Glutamatergic neuron (in vitro differentiated cells): ENCODE measurements at regions not wholly inside any gene's neighbourhood (a gene's known extent, or its start where the extent isn't known, plus 50 kb on each side); places are given as distances from the start of the nearest gene placed in this dataset.
"Not testable (repeated sequence)": the region's sequence is repeated elsewhere in the genome, so short reads cannot be mapped to it uniquely, and the experiment has no call there.

Source experiments
- DNase-seq: peaks from one replicate; pipeline ENCODE4 v3.0.0; 2022
- H3K27ac Mint-ChIP-seq: one replicate; pipeline ENCODE4 v1.8.0; 2020; ENCODE audit warnings: mild to moderate bottlenecking, mixed read lengths, inconsistent platforms; ENCODE audit not compliant: unreplicated experiment
- H3K27me3 Mint-ChIP-seq: one replicate; pipeline ENCODE4 v1.8.0; 2020; ENCODE audit warnings: mild to moderate bottlenecking, moderate library complexity, mixed read lengths, inconsistent platforms; ENCODE audit not compliant: unreplicated experiment
- H3K36me3 Mint-ChIP-seq: one replicate; pipeline ENCODE4 v1.8.0; 2020; ENCODE audit warnings: mild to moderate bottlenecking, mixed read lengths, inconsistent platforms; ENCODE audit not compliant: unreplicated experiment
- H3K4me1 Mint-ChIP-seq: one replicate; pipeline ENCODE4 v1.8.0; 2020; ENCODE audit warnings: mild to moderate bottlenecking, low read depth, mixed read lengths, inconsistent platforms; ENCODE audit not compliant: unreplicated experiment
- H3K4me3 Mint-ChIP-seq: one replicate; pipeline ENCODE4 v1.8.0; 2020; ENCODE audit warnings: mild to moderate bottlenecking, mixed read lengths, inconsistent platforms; ENCODE audit not compliant: unreplicated experiment
- H3K9me3 Mint-ChIP-seq: one replicate; pipeline ENCODE4 v1.8.0; 2020; ENCODE audit warnings: mild to moderate bottlenecking, moderate library complexity, mixed read lengths, inconsistent platforms; ENCODE audit not compliant: unreplicated experiment
- TF ChIP-seq, protein P1 (sequence below): fragments of 200-600 bp; sonication (generic); IDR thresholded peaks from one replicate; pipeline ENCODE4 v1.5.0; 2021; ENCODE audit not compliant: partially characterized antibody, unreplicated experiment

DNA sequence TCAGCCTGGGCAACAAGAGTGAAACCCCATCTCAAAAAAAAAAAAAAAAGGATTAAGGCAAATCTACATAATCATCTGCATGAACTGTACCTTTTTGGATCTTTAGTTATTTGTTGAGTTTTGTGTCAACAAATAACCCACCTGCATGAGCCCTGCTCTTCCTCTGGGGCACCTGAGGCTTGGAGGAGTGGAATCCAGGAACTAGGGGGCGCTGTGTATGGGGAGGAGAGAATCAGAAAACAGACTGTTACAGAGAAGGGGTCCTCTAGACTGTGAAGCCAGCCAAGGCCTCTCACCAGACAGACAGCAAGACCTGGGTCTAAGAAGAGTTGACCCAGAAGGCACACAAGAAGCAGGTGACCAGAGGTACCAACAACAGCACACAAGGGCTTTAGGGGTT, 682.8 kb upstream of the NRP1 start:
- TF ChIP-seq, protein P1, sequence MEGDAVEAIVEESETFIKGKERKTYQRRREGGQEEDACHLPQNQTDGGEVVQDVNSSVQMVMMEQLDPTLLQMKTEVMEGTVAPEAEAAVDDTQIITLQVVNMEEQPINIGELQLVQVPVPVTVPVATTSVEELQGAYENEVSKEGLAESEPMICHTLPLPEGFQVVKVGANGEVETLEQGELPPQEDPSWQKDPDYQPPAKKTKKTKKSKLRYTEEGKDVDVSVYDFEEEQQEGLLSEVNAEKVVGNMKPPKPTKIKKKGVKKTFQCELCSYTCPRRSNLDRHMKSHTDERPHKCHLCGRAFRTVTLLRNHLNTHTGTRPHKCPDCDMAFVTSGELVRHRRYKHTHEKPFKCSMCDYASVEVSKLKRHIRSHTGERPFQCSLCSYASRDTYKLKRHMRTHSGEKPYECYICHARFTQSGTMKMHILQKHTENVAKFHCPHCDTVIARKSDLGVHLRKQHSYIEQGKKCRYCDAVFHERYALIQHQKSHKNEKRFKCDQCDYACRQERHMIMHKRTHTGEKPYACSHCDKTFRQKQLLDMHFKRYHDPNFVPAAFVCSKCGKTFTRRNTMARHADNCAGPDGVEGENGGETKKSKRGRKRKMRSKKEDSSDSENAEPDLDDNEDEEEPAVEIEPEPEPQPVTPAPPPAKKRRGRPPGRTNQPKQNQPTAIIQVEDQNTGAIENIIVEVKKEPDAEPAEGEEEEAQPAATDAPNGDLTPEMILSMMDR: peak; percentile 10
- H3K27me3 Mint-ChIP-seq: peaks cover 2% of the 10 kb centered on the region
- no peak for DNase-seq
- H3K36me3 Mint-ChIP-seq: peaks cover 6% of the 10 kb centered on the region
- peaks cover 7% of the 10 kb centered on the region for H3K9me3 Mint-ChIP-seq
- no peak overlapping the region for H3K4me3 Mint-ChIP-seq
- H3K4me1 Mint-ChIP-seq: peaks cover 3% of the 10 kb centered on the region
- H3K27ac Mint-ChIP-seq: no peak overlapping the region

DNA sequence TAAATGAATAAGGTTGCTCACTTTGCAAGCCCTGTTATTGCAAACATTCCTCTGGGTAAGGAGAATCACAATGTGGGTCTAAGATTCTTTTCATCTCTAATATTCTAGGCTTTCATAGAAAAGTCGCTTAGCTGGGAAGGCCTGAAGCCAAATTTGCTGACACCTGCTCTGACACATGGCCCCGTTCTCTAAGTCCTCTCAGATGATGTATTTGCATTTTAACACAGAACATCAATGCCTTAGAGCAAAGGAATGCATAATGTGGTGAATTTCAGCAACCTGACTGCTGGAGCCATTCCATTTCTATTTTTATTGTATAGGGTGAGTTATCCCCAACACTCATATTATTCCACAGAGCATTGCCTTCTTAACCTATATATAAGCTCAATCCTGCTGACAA, 682.1 kb upstream of the NRP1 start:
- peaks cover 7% of the 10 kb centered on the region for H3K9me3 Mint-ChIP-seq
- no peak overlapping the region for H3K27ac Mint-ChIP-seq
- DNase-seq: no peak
- H3K4me1 Mint-ChIP-seq: peaks cover 3% of the 10 kb centered on the region
- no peak overlapping the region for H3K4me3 Mint-ChIP-seq
- H3K27me3 Mint-ChIP-seq: peaks cover 2% of the 10 kb centered on the region
- TF ChIP-seq, protein P1: no peak
- peaks cover 6% of the 10 kb centered on the region for H3K36me3 Mint-ChIP-seq

- TF ChIP-seq, protein P1: no peak
- peaks cover 2% of the 10 kb centered on the region for H3K27me3 Mint-ChIP-seq
- peaks cover 10% of the 10 kb centered on the region for H3K36me3 Mint-ChIP-seq
- H3K4me1 Mint-ChIP-seq: peaks cover 3% of the 10 kb centered on the region
- no peak overlapping the region for H3K27ac Mint-ChIP-seq
- no peak overlapping the region for H3K4me3 Mint-ChIP-seq
- peaks cover 8% of the 10 kb centered on the region for H3K9me3 Mint-ChIP-seq
- DNase-seq: no peak
Measured at GRCh38 chr10:34015700-34016099, 681.2 kb upstream of the NRP1 start.

- TF ChIP-seq, protein P1: no peak
- DNase-seq: no peak
Measured at GRCh38 chr10:34013235-34013634, 678.8 kb upstream of the NRP1 start.

GRCh38 chr10:34010891-34011290, 676.4 kb upstream of the NRP1 start:
- Mint-ChIP-seq H3K4me1 (no peaks in the 10 kb centered on the region), H3K27ac (no peak overlapping the region), H3K9me3 (peaks cover 8% of the 10 kb centered on the region), H3K36me3 (peaks cover 11% of the 10 kb centered on the region), H3K4me3 (no peak overlapping the region), H3K27me3 (peaks cover 2% of the 10 kb centered on the region)
- TF ChIP-seq, protein P1: no peak
- DNase-seq: no peak

More at GRCh38 chr10:34013235-34013634, 678.8 kb upstream of the NRP1 start:
- Mint-ChIP-seq H3K4me3 (no peak overlapping the region), H3K4me1 (peaks cover 3% of the 10 kb centered on the region), H3K27ac (no peak overlapping the region), H3K36me3 (peaks cover 11% of the 10 kb centered on the region), H3K27me3 (peaks cover 2% of the 10 kb centered on the region), H3K9me3 (peaks cover 8% of the 10 kb centered on the region)

GRCh38 chr10:34010228-34010627, 675.8 kb upstream of the NRP1 start:
- not testable (repeated sequence) for H3K9me3 Mint-ChIP-seq, DNase-seq, H3K4me1 Mint-ChIP-seq, H3K27me3 Mint-ChIP-seq, H3K27ac Mint-ChIP-seq, H3K4me3 Mint-ChIP-seq
- peaks cover 11% of the 10 kb centered on the region for H3K36me3 Mint-ChIP-seq
